H1 (cell line): ENCODE measurements at regions not wholly inside any gene's neighbourhood (a gene's known extent, or its start where the extent isn't known, plus 50 kb on each side); places are given as distances from the start of the nearest gene placed in this dataset.

Source experiments
- CREB1 ChIP-seq: IDR thresholded peaks from 2 replicates; pipeline ENCODE4 v1.6.1; 2012; ENCODE audit warnings: inconsistent platforms
- CTBP2 ChIP-seq: IDR thresholded peaks from 2 replicates; pipeline ENCODE4 v1.7.0; 2011; ENCODE audit warnings: borderline replicate concordance, mild to moderate bottlenecking, moderate library complexity, mixed read lengths, low read length; ENCODE audit not compliant: insufficient read depth, insufficient read length
- CTCF ChIP-seq, 3 experiments: IDR thresholded peaks; 1 replicate in 2 of 3; 2 replicates in 1 of 3; pipeline versions ENCODE4 v1.5.1 to v1.6.1; 2011; ENCODE audit warnings: low read length in 3 of 3, mild to moderate bottlenecking in 3 of 3, inconsistent platforms in 2 of 3, low read depth in 1 of 3, moderate library complexity in 1 of 3; ENCODE audit not compliant: insufficient read depth in 1 of 3; ENCODE audit errors: control extremely low read depth in 1 of 3
- EP300 ChIP-seq, 2 experiments: IDR thresholded peaks; 1 replicate in 1 of 2; 2 replicates in 1 of 2; pipeline ENCODE4 v1.6.1; 2011 to 2012; ENCODE audit warnings: low read depth in 2 of 2, low read length in 2 of 2, mild to moderate bottlenecking in 2 of 2, borderline replicate concordance in 1 of 2, inconsistent platforms in 1 of 2, moderate library complexity in 1 of 2
- FOSL1 ChIP-seq: IDR thresholded peaks from 2 replicates; pipeline ENCODE4 v1.6.1; 2011; ENCODE audit warnings: mild to moderate bottlenecking, low read depth, low read length, moderate library complexity; ENCODE audit not compliant: insufficient read depth
- MAX ChIP-seq: IDR thresholded peaks from 2 replicates; pipeline ENCODE4 v1.6.1; 2012; ENCODE audit warnings: inconsistent platforms
- PHF8 ChIP-seq: fragments of 200-600 bp; sonication (generic); conservative IDR thresholded peaks from 2 replicates; pipeline ENCODE4 v1.7.1; 2012; ENCODE audit warnings: low read depth, mild to moderate bottlenecking, inconsistent platforms, low read length, moderate library complexity
- POLR2A ChIP-seq, 2 experiments: IDR thresholded peaks; 1 replicate in 1 of 2; 2 replicates in 1 of 2; pipeline ENCODE4 v1.6.1; 2011; ENCODE audit warnings: low read depth in 2 of 2, low read length in 2 of 2, mild to moderate bottlenecking in 2 of 2; ENCODE audit errors: control extremely low read depth in 1 of 2
- POLR2AphosphoS5 ChIP-seq: IDR thresholded peaks from 2 replicates; pipeline ENCODE4 v1.6.1; 2011; ENCODE audit warnings: low read depth, low read length
- RBBP5 ChIP-seq: IDR thresholded peaks from 2 replicates; pipeline ENCODE4 v1.7.1; 2012; ENCODE audit warnings: low read depth, mild to moderate bottlenecking, inconsistent platforms, low read length, moderate library complexity, borderline replicate concordance
- RNF2 ChIP-seq: fragments of 200-900, 300-1000 bp; sonication (generic); IDR thresholded peaks from 2 replicates; pipeline ENCODE4 v1.7.1; 2016; ENCODE audit warnings: borderline replicate concordance, low read depth, mild to moderate bottlenecking, antibody characterized with exemption, low read length; ENCODE audit not compliant: poor library complexity, severe bottlenecking; ENCODE audit errors: missing control alignments
- SIN3A ChIP-seq, 2 experiments: IDR thresholded peaks in 1 of 2; conservative IDR thresholded peaks in 1 of 2; 2 replicates each; pipeline ENCODE4 v1.6.1; 2011 to 2012; ENCODE audit warnings: low read length in 2 of 2, improper control_type of control experiment in 1 of 2, low read depth in 1 of 2, mild to moderate bottlenecking in 1 of 2
- YY1 ChIP-seq: IDR thresholded peaks from 2 replicates; pipeline ENCODE4 v1.6.1; 2011; ENCODE audit warnings: low read depth, mild to moderate bottlenecking, low read length

GRCh38 chr7:389911-390601 is 100.1 kb downstream of the FOXL3 start:
- TF ChIP-seq EP300 (IDR thresholded peaks at IDR 0.05; ENCODE audit: borderline replicate concordance in 1 of 2, low read depth in 2 of 2, low read length in 2 of 2) (no peak), CREB1 (no peak), SIN3A (conservative IDR thresholded peaks at IDR 0.05 in 1 of 2, IDR thresholded peaks at IDR 0.05 in 1 of 2; ENCODE audit: low read depth in 1 of 2, low read length in 2 of 2) (no peak), POLR2A (IDR thresholded peaks at IDR 0.05; ENCODE audit: control extremely low read depth in 1 of 2, low read depth in 2 of 2, low read length in 2 of 2) (no peak), RNF2 (no peak), CTCF (IDR thresholded peaks at IDR 0.05; ENCODE audit: control extremely low read depth in 1 of 3, insufficient read depth in 1 of 3, low read depth in 1 of 3, low read length in 3 of 3) (no peak), PHF8 (no peak), MAX (no peak), RBBP5 (no peak), FOSL1 (no peak), POLR2AphosphoS5 (no peak), CTBP2 (no peak), YY1 (no peak)
